ENCODE measurements at regions not wholly inside any gene's neighbourhood (a gene's known extent, or its start where the extent isn't known, plus 50 kb on each side); places are given as distances from the start of the nearest gene placed in this dataset.

GRCh38 chr4:188492886-188493285, 353.6 kb downstream of the TRIML1 start:
- H3K27ac ChIP-seq: no peak overlapping the region
- H3K27me3 ChIP-seq (ENCODE audit: insufficient read depth, low read depth): no peaks in the 10 kb centered on the region
- no peak overlapping the region for H3K4me3 ChIP-seq (IDR thresholded peaks at IDR 0.05; ENCODE audit: insufficient read depth, low read depth, low read length)
- no peak overlapping the region for H3K4me2 ChIP-seq
- H3K4me1 ChIP-seq (ENCODE audit: low read depth, poor library complexity, severe bottlenecking): no peaks in the 10 kb centered on the region
- H4K20me1 ChIP-seq (ENCODE audit: insufficient read depth): no peaks in the 10 kb centered on the region
- no peaks in the 10 kb centered on the region for H3K36me3 ChIP-seq (ENCODE audit: insufficient read depth)
- H3K79me2 ChIP-seq (ENCODE audit: insufficient read depth, low read depth): no peaks in the 10 kb centered on the region
- H3K9ac ChIP-seq: no peak overlapping the region
- H2AFZ ChIP-seq (ENCODE audit: low read depth): no peak overlapping the region
- no peak for TF ChIP-seq CTCF (conservative IDR thresholded peaks at IDR 0.05; ENCODE audit: low read depth, low read length)

- TF ChIP-seq CTCF (conservative IDR thresholded peaks at IDR 0.05; ENCODE audit: low read depth, low read length): no peak
- H3K27me3 ChIP-seq (ENCODE audit: insufficient read depth, low read depth): no peaks in the 10 kb centered on the region
- no peak overlapping the region for H2AFZ ChIP-seq (ENCODE audit: low read depth)
- no peak overlapping the region for H3K4me3 ChIP-seq (IDR thresholded peaks at IDR 0.05; ENCODE audit: insufficient read depth, low read depth, low read length)
- no peaks in the 10 kb centered on the region for H3K79me2 ChIP-seq (ENCODE audit: insufficient read depth, low read depth)
- no peak overlapping the region for H3K27ac ChIP-seq
- no peak overlapping the region for H3K4me2 ChIP-seq
- H3K36me3 ChIP-seq (ENCODE audit: insufficient read depth): no peaks in the 10 kb centered on the region
- H3K9ac ChIP-seq: no peak overlapping the region
- no peaks in the 10 kb centered on the region for H3K4me1 ChIP-seq (ENCODE audit: low read depth, poor library complexity, severe bottlenecking)
- H4K20me1 ChIP-seq (ENCODE audit: insufficient read depth): no peaks in the 10 kb centered on the region
These were observed 355.9 kb downstream of the TRIML1 start for GRCh38 chr4:188495169-188495568.

GRCh38 chr4:188511431-188511830, 372.2 kb downstream of the TRIML1 start:
- no peak overlapping the region for H3K4me3 ChIP-seq (IDR thresholded peaks at IDR 0.05; ENCODE audit: insufficient read depth, low read depth, low read length)
- H4K20me1 ChIP-seq (ENCODE audit: insufficient read depth): no peaks in the 10 kb centered on the region
- no peak for TF ChIP-seq CTCF (conservative IDR thresholded peaks at IDR 0.05; ENCODE audit: low read depth, low read length)
- H3K79me2 ChIP-seq (ENCODE audit: insufficient read depth, low read depth): no peaks in the 10 kb centered on the region
- H3K4me1 ChIP-seq (ENCODE audit: low read depth, poor library complexity, severe bottlenecking): no peaks in the 10 kb centered on the region
- H3K9ac ChIP-seq: no peak overlapping the region
- no peak overlapping the region for H3K27ac ChIP-seq
- no peaks in the 10 kb centered on the region for H3K36me3 ChIP-seq (ENCODE audit: insufficient read depth)
- H3K27me3 ChIP-seq (ENCODE audit: insufficient read depth, low read depth): no peaks in the 10 kb centered on the region
- H2AFZ ChIP-seq (ENCODE audit: low read depth): no peak overlapping the region
- no peak overlapping the region for H3K4me2 ChIP-seq

GRCh38 chr4:188532751-188533150, 393.5 kb downstream of the TRIML1 start:
- no peaks in the 10 kb centered on the region for H3K36me3 ChIP-seq (ENCODE audit: insufficient read depth)
- no peak overlapping the region for H3K9ac ChIP-seq
- H3K27ac ChIP-seq: no peak overlapping the region
- no peak overlapping the region for H2AFZ ChIP-seq (ENCODE audit: low read depth)
- no peaks in the 10 kb centered on the region for H3K79me2 ChIP-seq (ENCODE audit: insufficient read depth, low read depth)
- no peaks in the 10 kb centered on the region for H3K4me1 ChIP-seq (ENCODE audit: low read depth, poor library complexity, severe bottlenecking)
- H3K27me3 ChIP-seq (ENCODE audit: insufficient read depth, low read depth): no peaks in the 10 kb centered on the region
- no peak overlapping the region for H3K4me2 ChIP-seq
- no peaks in the 10 kb centered on the region for H4K20me1 ChIP-seq (ENCODE audit: insufficient read depth)
- no peak for TF ChIP-seq CTCF (conservative IDR thresholded peaks at IDR 0.05; ENCODE audit: low read depth, low read length)
- H3K4me3 ChIP-seq (IDR thresholded peaks at IDR 0.05; ENCODE audit: insufficient read depth, low read depth, low read length): no peak overlapping the region

GRCh38 chr4:188534297-188534696, 395.1 kb downstream of the TRIML1 start:
- H3K36me3 ChIP-seq (ENCODE audit: insufficient read depth): no peaks in the 10 kb centered on the region
- H3K9ac ChIP-seq: no peak overlapping the region
- no peak overlapping the region for H2AFZ ChIP-seq (ENCODE audit: low read depth)
- no peaks in the 10 kb centered on the region for H3K27me3 ChIP-seq (ENCODE audit: insufficient read depth, low read depth)
- H4K20me1 ChIP-seq (ENCODE audit: insufficient read depth): no peaks in the 10 kb centered on the region
- H3K27ac ChIP-seq: no peak overlapping the region
- no peaks in the 10 kb centered on the region for H3K4me1 ChIP-seq (ENCODE audit: low read depth, poor library complexity, severe bottlenecking)
- H3K4me3 ChIP-seq (IDR thresholded peaks at IDR 0.05; ENCODE audit: insufficient read depth, low read depth, low read length): no peak overlapping the region
- TF ChIP-seq CTCF (conservative IDR thresholded peaks at IDR 0.05; ENCODE audit: low read depth, low read length): no peak
- no peaks in the 10 kb centered on the region for H3K79me2 ChIP-seq (ENCODE audit: insufficient read depth, low read depth)
- no peak overlapping the region for H3K4me2 ChIP-seq
